T47D (cell line): ENCODE measurements at regions not wholly inside any gene's neighbourhood (a gene's known extent, or its start where the extent isn't known, plus 50 kb on each side); places are given as distances from the start of the nearest gene placed in this dataset.

Experiments
- DNase-seq, 2 experiments: peaks; one replicate each; pipeline versions ENCODE4 v3.0.0 to v3.0.0-alpha.2; 2011 to 2012; ENCODE audit warnings: low read depth in 1 of 2, low spot score in 1 of 2
- JUND ChIP-seq: IDR thresholded peaks from 2 replicates; pipeline ENCODE4 v1.6.1; 2012; ENCODE audit warnings: low read depth
- in situ Hi-C: cut with HindIII; loops from 2 replicates; pipeline ENCODE4 v1.10.0; 2016; ENCODE audit warnings: low sequenced_read_pairs, low pct_unique_long_range_greater_than_20kb

- no peak for DNase-seq
- no peak for TF ChIP-seq JUND
- in situ Hi-C loops = no loop called here
These were observed 70.6 kb upstream of the ADARB2 start for GRCh38 chr10:1807924-1808323.

- DNase-seq = no peak
- TF ChIP-seq JUND = no peak
- in situ Hi-C loops = no loop called here
These were observed 69.9 kb upstream of the ADARB2 start for GRCh38 chr10:1807196-1807595.

DNA sequence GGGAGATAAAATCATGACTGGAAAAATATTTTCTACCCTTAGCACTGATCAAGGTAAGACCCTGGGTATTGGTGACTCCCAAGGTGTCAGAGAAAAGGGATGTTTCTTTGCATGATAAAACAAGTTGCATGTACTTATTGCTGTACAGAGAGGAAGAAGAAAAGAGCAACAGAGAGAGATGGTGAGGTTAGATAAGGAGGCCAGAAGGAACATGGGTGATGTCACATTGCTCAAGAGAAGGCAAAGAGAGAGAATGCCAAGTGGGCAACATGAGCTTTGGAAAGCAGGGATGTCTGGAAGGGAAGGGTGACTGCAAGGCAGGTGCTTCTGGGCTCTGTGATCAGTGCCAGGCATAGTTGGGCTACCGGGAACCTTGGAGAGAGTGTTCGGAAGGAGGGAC, 65.1 kb upstream of the ADARB2 start:
- no peak for TF ChIP-seq JUND
- in situ Hi-C loops = no loop called here
- no peak for DNase-seq

DNA sequence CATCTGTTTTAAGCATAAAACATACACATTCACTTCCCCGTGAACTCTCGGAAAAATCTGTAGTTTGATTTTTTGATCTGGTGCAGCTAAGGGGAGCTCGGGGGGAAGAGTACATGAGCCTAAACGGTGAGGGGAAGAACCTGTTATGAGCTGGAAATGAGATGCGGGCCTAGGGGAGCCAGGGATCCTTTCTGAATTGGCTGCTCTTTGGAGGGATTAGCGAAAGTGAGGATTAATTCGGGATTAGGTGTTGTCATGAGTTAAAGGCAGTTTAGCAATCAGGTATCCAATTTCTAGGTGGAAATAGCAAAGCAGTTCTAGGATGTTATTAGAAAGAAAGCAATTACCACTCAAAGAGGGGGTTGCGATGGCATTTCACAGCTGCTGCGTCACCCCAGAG, 51.1 kb upstream of the ADARB2 start:
- no peak for DNase-seq
- no peak for TF ChIP-seq JUND
- in situ Hi-C loops = no loop called here
